22Rv1 (cell line): ENCODE measurements at regions not wholly inside any gene's neighbourhood (a gene's known extent, or its start where the extent isn't known, plus 50 kb on each side); places are given as distances from the start of the nearest gene placed in this dataset.

ENCODE experiments used
- H3K27ac ChIP-seq: fragments of 450-650 bp; 2 replicates; pipeline ENCODE4 v1.5.1; 2017
- ZFX ChIP-seq: fragments of 450-650 bp; IDR thresholded peaks from 2 replicates; pipeline ENCODE4 v1.6.1; 2017; ENCODE audit warnings: antibody characterized with exemption, borderline replicate concordance
- TF ChIP-seq, protein P1 (sequence below): fragments of 450-650 bp; IDR thresholded peaks from 2 replicates; pipeline ENCODE4 v1.5.1; 2017; ENCODE audit warnings: mild to moderate bottlenecking

DNA sequence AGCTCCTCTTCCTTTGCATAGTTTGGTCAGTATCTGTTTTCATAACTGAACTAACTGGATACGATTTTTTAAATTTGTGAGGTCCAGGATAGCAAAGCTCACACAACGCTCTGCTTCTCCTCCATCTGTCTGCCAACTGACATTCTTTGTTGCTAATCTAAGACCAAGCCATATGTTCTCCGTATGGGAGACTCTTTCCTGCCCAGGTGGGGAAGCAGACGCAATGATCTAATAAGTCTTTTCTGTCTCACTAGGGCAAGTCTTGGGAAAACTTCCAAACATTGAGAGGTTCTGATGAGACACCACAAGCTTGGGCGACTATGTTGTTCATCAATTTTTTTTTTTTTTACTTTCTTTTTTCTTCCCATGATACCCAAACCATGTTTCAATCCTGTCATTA lies 558.5 kb downstream of the EFNA5 start:
- TF ChIP-seq, protein P1, sequence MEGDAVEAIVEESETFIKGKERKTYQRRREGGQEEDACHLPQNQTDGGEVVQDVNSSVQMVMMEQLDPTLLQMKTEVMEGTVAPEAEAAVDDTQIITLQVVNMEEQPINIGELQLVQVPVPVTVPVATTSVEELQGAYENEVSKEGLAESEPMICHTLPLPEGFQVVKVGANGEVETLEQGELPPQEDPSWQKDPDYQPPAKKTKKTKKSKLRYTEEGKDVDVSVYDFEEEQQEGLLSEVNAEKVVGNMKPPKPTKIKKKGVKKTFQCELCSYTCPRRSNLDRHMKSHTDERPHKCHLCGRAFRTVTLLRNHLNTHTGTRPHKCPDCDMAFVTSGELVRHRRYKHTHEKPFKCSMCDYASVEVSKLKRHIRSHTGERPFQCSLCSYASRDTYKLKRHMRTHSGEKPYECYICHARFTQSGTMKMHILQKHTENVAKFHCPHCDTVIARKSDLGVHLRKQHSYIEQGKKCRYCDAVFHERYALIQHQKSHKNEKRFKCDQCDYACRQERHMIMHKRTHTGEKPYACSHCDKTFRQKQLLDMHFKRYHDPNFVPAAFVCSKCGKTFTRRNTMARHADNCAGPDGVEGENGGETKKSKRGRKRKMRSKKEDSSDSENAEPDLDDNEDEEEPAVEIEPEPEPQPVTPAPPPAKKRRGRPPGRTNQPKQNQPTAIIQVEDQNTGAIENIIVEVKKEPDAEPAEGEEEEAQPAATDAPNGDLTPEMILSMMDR = no peak
- no peak for TF ChIP-seq ZFX
- no peak overlapping the region for H3K27ac ChIP-seq

DNA sequence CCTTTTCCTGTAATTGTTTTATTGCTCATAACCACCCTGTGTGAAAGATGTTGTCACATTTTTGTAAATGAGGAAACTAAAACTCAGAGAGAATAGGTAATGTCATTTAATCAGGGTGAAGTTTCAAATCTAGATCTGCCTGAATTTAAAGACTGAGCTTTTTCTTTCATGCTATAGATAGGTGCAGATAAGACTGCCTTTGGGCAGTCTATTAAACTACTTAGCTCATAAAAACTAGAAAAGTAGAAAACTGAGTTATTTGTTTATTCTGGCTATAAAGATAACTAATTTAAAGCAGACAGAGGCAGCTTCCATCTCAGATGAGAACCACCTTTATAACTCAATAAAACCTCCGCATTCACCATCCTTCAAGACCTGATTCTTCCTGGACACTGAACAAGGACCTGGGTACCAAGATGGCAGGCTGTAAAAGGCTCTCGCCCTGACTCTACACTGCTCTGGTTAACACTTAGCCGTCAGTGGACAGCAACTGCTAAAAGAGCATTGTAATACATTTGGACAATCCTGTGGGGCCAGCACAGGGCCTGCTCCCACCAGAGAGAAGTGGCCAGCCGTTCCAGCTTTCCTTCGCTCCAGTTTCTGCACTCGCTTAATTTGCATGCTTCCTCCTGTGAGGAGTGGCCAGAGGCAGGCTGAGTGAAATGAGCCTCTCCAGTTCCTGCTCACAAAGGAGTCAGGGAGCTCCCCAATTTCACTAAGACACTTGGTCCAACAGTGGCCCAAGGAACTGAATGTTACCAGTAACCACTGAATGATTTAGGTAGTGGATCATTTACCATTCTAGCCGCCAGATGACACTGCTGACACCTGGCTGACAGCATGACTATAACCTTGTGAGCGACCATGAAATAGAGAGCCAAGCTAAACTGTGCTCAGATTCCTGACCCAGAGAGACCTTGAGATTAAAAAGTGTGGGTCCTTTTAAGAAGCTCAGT lies 566.4 kb downstream of the EFNA5 start:
- H3K27ac ChIP-seq = no peak overlapping the region
- no peak for TF ChIP-seq ZFX
- TF ChIP-seq, protein P1 = no peak

DNA sequence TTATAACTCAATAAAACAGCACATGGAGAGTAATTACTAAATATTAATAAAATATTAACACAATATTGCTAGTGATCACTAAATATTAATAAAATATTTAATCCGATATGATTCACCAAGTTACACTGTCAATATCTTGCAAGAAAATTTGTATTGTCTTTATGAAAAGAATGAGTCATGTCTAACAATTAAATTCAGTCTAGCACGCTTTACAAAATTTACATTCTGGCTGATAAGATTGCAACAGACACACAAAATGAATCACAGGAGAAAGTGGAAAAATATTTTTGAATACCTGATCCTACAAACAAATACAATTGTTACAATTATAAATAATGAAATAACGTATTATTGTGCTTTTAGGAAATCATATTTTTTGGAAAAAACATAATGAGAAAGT lies 567.2 kb downstream of the EFNA5 start:
- TF ChIP-seq, protein P1 = no peak
- TF ChIP-seq ZFX = no peak
- H3K27ac ChIP-seq = no peak overlapping the region

DNA sequence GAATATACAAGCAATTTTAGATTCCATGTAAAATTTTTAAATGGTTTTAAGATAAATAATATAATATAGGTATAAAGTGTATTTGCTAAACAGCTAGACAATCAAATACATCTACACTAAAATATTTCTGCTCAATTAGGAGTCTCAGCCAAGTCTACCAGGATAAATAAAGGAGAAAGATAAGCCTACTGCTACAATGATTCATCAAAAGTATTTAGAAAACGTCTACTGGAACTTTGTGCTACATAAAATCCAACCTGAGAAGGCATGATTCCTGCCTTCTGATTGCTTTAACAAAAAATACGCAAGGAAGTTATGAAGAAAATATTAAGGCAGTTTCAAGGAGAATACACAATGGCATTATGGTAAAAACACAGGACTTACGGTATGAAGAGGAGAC lies 570.6 kb downstream of the EFNA5 start:
- H3K27ac ChIP-seq = no peak overlapping the region
- TF ChIP-seq, protein P1 = no peak
- no peak for TF ChIP-seq ZFX

DNA sequence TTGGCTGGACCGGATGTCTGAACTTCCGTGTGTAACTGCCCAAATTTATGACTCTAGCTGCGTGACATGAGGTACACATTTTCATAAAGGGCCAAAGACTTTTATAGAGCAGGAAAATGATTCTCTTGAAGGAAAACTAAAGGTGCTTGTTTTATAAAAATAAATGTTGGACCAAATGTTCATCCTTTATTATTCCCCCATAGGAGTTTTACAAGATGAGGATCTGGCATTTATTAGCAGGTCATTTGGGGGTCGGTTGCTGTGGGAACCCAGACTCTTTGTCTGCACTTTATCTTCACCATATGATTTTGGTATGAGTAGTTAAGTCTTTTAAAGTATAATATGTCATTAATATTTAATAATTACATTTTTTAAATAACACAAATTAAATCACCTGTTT lies 571.2 kb downstream of the EFNA5 start:
- TF ChIP-seq, protein P1 = no peak
- no peak for TF ChIP-seq ZFX
- H3K27ac ChIP-seq = no peak overlapping the region

DNA sequence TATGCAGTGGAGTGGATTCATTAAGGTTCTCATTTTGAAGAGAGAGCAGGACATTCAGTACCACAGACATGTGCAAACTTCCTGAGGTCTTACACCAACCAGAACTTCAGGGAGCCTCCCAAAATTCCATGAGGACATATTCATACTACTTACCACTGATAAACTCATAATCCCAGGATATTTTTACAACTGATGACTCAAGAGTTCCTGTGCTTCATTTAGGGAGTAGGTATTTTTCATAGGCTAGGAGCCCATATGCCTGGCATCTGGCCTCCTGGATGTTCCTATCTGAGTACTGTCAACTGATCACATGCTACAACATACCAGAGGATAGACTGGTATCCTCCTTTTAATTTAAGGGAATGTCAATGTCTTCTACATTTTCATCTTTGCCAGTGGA lies 578.0 kb downstream of the EFNA5 start:
- no peak for TF ChIP-seq ZFX
- TF ChIP-seq, protein P1 = no peak
- no peak overlapping the region for H3K27ac ChIP-seq

DNA sequence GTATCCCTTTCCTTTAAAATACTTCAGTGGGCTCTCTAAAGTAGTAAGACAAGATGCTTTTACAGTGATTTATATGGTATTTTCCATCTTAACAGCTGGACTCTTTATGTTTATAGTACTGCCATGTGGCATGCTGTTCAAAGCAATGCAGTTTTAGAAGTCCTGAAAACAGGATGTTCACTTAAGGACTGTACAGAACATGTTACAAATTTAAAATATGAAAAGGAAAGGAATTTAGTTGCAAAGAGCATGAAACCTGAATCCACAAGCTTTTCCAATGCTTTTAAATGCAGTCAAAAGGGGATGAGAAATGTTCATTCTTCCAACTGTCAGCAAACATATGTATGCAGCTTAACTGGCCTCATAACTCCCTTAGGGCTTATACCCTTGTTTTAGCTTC lies 580.2 kb downstream of the EFNA5 start:
- H3K27ac ChIP-seq = no peak overlapping the region
- TF ChIP-seq, protein P1 = no peak
- TF ChIP-seq ZFX = no peak
